ENCODE measurements at regions not wholly inside any gene's neighbourhood (a gene's known extent, or its start where the extent isn't known, plus 50 kb on each side); places are given as distances from the start of the nearest gene placed in this dataset.

GRCh38 chr13:111610879-111611278 is 290.4 kb downstream of the TEX29 start:
- TF ChIP-seq CTCF (IDR thresholded peaks at IDR 0.05): no peak
- no peak for TF ChIP-seq ZFX (IDR thresholded peaks at IDR 0.05; ENCODE audit: borderline replicate concordance)
